ENCODE measurements at regions not wholly inside any gene's neighbourhood (a gene's known extent, or its start where the extent isn't known, plus 50 kb on each side); places are given as distances from the start of the nearest gene placed in this dataset.

- TF ChIP-seq PBX3 (IDR thresholded peaks at IDR 0.05; ENCODE audit: insufficient replicate concordance, low read depth, low read length) (no peak), ZNF592 (IDR thresholded peaks at IDR 0.05) (no peak), SKIL (IDR thresholded peaks at IDR 0.05; ENCODE audit: low read depth, poor library complexity, severe bottlenecking) (no peak), ZNF622 (IDR thresholded peaks at IDR 0.05) (no peak), TCF3 (IDR thresholded peaks at IDR 0.05; ENCODE audit: borderline replicate concordance, insufficient read depth, low read depth, low read length) (no peak), EED (IDR thresholded peaks at IDR 0.05; ENCODE audit: low read depth) (no peak), STAT3 (IDR thresholded peaks at IDR 0.05; ENCODE audit: low read depth, low read length) (no peak), NR2C1 (IDR thresholded peaks at IDR 0.05) (no peak), MXI1 (IDR thresholded peaks at IDR 0.05; ENCODE audit: low read depth, low read length) (no peak)
- TF ChIP-seq, protein P1, sequence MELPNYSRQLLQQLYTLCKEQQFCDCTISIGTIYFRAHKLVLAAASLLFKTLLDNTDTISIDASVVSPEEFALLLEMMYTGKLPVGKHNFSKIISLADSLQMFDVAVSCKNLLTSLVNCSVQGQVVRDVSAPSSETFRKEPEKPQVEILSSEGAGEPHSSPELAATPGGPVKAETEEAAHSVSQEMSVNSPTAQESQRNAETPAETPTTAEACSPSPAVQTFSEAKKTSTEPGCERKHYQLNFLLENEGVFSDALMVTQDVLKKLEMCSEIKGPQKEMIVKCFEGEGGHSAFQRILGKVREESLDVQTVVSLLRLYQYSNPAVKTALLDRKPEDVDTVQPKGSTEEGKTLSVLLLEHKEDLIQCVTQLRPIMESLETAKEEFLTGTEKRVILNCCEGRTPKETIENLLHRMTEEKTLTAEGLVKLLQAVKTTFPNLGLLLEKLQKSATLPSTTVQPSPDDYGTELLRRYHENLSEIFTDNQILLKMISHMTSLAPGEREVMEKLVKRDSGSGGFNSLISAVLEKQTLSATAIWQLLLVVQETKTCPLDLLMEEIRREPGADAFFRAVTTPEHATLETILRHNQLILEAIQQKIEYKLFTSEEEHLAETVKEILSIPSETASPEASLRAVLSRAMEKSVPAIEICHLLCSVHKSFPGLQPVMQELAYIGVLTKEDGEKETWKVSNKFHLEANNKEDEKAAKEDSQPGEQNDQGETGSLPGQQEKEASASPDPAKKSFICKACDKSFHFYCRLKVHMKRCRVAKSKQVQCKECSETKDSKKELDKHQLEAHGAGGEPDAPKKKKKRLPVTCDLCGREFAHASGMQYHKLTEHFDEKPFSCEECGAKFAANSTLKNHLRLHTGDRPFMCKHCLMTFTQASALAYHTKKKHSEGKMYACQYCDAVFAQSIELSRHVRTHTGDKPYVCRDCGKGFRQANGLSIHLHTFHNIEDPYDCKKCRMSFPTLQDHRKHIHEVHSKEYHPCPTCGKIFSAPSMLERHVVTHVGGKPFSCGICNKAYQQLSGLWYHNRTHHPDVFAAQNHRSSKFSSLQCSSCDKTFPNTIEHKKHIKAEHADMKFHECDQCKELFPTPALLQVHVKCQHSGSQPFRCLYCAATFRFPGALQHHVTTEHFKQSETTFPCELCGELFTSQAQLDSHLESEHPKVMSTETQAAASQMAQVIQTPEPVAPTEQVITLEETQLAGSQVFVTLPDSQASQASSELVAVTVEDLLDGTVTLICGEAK (IDR thresholded peaks at IDR 0.05; ENCODE audit: borderline replicate concordance) = no peak
These were observed 159.1 kb downstream of the PHETA1 start (continued) for GRCh38 chr12:111209811-111210210.
